Stimulated activated CD8-positive, alpha-beta memory T cell treated with anti-CD3 and anti-CD28 coated beads, Interleukin-4, amount 100 ng/mL, for 48 hours (primary cell): ENCODE measurements at regions not wholly inside any gene's neighbourhood (a gene's known extent, or its start where the extent isn't known, plus 50 kb on each side); places are given as distances from the start of the nearest gene placed in this dataset.
"Not testable (repeated sequence)": the region's sequence is repeated elsewhere in the genome, so short reads cannot be mapped to it uniquely, and the experiment has no call there.

Experiments
- DNase-seq: peaks from one replicate; pipeline ENCODE4 v3.0.0-alpha.2; 2020

DNA sequence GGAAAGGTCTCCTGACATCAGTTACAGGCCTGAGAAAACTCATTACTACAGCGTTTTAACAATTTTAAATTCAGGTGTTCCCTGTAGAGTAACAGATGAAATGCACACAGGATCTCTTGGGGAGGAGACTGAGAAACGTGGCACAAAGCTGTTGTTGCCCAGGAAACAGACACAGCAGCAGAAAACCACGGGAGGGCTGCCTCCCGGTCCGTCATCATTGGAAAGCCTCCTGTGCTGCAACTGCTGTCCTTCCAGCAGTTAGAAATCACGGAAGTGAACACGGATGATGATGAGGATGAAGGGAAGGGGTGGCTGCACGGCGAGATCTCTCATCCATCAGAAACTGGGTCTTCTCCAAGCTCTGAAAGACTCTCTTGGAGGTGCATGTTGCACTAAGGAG is 94.6 kb upstream of the RNF32 start:
- no peak for DNase-seq

DNA sequence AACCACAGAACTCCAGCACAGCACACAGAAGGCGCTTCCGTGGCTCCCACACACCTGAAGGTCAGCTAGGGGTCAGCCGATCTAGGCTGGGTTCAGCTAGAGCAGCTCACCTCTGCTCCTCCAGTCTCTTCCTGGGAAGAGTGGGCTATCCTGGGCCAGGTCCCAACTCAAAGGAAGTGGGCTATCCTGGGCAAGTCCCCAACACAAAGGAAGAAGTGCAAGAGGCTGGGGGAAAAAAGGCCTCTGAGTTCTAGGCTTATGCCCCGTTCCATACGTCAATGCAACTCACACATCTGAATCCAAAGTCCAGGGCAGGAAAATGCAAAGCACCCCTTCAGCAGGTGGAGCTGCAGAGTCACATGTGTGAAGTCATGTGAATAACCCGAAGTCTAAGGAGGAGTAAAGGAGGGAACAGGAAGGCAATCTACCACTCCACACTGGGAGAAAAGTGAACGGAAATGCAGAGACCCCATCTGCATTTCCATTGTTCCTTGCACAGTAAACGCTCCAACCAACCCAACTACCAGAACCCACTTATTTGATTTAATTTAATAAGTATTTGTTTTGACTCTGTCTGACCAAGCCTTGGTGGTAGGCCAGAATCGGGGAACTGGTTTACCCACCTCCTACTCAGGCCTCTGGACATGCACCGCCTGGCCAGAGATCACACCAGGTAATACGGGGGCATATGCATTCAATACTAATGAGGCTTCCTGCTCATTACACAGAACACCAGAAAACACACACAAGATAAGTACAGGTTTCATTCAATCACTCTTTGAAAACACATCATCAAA is 95.5 kb upstream of the RNF32 start:
- DNase-seq = no peak

DNA sequence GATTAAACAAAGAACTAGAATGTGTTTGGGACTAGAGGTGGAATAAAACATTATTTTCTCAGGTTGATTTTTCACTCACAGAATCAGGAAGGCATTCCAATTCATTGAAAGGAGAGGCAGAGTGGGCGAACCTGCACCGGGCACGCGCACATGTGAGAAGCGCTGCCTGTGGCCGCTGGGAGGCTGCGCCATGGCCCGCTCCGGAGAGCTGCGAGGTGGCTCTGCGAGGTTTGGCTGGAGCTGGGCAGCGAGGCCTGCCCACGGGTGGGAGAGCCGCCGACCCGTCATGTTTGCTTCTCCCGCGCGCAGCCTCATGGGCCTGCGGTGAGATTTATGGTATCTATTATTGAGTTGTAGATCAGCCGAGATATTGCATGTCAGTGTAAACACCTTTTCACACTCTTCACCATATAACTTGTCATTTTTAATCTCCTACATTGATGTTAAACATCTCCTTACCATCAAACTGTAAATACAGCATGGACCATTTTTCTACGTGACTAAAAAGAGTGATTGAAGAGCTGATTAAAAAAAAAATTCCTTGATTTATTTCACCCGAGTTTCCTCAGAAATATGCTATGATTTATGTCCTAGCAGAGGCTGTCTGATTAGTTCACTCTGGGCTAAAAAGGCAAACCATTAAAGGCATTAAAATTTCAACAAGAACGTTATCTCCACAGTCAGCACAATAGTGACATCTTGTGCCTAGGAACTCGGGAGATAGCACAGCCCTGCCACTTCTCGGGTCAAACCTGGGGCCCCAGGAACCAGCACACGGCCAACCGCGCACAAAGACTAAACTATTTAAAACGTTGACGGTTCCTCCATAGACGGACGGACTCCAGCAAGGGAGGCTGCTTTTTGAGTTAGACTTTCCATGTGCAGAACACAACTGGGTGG is 96.6 kb upstream of the RNF32 start:
- DNase-seq = no peak

DNA sequence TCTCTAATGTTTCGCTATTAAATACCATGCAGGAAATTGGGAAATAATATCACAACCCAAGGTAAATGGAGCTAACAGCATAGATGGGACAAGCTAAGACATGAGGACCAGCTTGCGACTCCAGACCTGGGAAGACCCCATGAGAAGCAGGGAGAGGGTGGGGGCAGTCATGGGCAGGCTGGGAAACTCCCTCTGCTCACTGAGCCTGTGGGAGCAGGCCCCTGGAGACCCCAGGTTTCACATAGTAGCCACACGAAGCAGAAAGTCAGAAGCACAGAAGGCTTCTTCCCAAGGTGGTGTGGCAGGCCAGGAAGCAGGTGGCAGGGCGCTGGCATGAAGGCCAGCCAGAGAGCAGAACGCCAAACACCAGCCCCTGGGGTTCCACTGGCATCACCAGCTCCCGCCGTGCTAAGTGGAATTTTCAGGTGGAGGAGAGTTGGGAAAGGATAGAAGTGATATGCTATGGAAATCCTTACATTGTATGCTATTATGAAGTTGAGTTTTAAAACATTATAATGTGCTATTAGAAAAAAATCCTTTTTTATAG is 99.9 kb upstream of the RNF32 start:
- DNase-seq = no peak

DNA sequence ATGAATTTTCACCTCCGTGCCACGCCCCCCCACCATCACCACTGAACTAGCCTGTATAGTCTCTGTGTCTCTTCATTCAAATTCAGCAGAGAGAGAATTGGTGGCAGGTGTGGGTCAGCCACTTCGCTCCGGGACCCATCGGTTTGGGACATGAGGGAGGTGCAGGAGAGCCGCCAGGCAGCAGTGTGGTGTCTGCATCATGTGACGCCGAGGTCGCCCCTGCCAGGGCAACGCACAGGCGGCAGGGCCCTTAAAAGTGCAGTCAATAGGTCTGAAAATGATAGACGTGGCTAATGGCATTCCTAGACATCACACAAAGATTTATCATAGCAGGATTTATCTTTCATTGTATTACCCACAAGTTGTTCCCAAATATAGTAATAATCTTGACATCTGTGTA is 100.6 kb upstream of the RNF32 start:
- no peak for DNase-seq

DNA sequence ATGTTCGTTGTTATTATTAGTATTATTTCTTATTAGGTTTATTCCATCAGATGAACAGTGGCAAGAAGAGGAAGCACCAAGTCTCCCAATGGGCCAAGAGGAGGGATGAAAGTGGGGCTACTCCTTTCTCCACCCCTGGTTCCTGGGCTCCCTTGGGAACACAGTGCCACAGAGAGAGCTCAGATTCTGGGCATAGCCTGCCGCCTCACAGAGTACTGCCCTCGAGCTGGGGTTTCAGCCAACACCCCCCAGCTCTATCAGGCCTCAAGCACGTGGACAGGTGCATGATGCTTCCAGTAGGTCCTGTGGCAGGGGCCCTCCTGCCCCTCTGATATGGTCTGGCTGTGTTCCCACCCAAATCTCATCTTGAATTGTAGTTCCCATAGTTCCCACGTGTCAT is 103.6 kb upstream of the RNF32 start:
- no peak for DNase-seq

DNA sequence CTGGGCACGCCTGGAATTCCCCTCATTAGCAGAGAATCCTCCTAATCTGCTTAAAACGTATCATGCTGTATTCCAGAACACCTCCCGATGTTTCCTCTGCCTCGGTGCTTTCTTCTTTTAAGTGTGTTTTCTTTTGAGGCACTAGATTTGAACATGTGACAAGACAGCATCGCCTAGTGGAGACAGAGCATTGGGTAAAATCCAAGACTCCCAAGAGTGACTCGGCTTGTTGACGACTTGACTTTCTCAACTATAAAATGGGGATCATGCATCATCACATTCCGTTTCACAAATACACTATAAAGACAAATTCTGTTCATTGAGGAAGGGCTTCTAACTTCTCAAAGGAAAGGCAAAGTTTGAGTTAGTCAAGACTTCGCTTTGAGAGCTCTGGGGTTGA is 105.6 kb upstream of the RNF32 start:
- DNase-seq = no peak

DNA sequence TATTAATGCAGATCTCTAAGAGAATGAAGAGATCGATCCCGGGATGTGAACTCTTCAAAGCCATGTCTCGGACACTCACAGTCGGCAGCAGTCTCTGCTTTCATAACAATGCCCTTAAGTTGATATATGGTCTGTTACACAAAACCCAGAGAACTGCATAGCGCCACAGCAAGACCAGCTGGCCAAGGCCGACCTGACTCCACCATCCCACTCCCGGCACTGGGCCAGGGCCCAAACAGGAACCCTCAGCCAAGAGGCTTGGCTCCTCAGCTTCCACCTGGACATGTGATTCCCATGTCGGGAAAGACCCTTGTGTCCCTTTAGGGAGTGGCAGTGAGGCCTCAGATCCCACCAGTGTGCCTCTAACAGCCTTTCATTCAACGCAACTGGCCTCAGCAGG is 106.6 kb upstream of the RNF32 start:
- DNase-seq = no peak

DNA sequence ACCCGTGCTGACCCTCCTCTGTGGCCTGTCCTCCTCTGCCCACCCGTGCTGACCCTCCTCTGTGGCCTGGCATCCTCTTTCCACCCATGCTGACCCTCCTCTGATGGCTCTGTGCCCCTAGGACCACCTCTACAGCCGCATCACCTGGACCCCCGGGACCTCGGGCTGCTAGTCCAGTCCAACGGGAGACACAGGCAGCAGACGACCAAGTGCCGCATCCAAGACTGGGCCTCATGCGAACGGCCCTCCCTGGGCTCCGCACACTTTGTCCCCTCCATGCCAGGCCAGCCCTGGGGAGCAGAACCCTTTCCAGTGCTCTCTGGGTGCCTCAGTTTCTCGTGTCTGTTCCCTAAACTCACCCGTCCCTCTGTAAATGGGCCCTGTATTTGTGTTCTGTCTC is 107.2 kb upstream of the RNF32 start:
- no peak for DNase-seq

DNA sequence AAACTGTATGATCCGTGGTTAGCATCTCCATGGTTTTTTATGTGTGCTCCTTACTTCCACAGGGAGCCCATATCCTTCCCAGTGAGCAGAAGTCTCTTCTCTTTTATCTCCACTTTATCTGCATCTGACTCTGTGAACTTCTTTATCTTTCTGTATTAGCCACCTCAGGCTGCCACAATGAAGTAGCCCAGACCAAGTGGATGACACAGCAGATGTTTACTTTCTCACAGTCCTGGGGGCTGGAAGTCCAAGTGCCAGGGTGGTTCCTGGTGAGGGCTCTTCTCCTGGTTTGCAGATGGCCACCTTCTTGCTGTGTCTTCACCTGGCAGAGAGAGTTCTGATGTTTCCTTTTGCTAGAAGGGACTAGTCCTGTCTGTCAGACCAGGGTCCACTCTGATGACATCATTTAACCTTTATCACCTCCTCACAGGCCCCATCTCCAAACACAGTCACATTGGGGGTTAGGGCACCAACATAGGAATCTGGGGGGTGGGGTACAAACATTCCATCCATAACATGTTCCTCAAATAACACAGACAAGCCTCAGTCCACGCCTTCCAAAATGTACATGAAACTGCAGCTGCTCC is 108.5 kb upstream of the RNF32 start:
- DNase-seq = no peak

DNA sequence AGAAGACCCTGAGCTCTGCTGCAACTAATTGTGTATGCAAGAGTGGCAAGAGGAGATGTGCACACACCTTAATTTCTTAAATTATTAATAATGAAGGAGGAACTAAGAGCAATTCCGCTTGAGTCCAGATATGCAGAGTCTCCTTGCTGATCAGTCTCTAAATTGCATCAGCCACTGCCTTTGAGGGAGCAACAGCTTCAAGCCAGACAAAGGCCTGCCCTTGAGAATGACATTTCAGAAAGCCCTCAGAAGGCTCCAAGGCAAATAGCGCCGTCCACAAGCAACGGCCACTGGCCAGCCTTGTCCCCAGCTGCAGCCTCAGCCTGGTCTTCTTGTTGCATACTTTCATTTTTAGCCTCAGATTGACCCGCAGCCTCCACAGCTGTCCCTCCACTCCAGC is 110.6 kb upstream of the RNF32 start:
- DNase-seq = no peak

DNA sequence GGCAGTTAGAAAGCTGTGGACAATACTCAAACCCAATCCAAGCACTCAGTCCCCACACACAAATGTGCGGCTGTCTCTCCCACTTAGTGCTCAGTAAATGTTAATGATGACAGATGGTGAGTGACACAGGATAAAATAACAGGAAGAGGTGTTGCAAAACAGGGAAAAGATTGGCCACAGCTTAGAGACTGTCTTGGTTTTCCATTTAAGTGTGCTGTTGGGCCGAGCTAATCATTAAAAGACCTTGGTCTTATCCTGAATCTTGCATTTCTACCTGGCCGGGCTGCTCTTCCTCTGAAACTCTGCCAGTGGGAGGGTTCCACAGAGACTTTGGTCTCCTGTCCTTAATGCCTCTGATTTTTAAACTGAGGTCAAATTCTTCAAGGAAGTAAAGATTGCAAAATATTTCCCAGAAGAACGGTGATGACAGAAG is 113.1 kb upstream of the RNF32 start:
- DNase-seq = no peak

DNA sequence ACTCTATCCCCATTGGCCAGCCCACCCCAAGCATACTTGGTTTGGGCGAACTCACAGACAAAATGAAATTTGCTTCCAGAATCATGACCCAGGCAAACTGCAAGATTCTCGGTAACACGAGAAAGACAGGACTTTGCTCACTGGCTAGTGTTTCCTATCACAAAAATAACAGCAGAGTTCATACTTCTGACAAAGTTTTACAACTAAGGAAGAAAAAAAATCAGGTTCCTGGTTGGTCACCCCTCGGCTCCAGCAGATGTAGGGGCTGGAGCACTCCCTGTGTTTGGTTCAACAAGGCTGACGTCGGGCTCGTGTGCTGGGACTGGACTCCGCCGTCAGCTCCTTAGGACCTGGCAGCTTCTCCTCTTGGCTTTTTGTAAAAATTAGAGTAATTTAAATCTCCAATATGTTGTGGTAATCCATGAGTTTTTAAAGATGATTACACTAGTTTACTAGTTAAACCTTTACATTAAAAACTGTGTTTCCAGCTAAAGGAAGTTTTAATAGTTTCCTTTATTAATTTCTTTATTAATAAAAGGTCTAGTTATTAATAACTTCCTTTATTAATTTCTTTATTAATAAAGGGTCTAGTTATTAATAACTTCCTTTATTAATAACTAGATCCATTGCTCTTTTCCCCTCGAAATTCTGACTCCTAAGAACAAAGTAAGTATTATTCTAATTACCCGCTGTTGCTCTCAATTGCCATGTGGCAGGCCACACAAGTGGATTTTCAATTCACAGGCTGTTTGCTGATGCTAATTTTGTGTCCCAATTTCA is 115.6 kb upstream of the RNF32 start:
- no peak for DNase-seq

DNA sequence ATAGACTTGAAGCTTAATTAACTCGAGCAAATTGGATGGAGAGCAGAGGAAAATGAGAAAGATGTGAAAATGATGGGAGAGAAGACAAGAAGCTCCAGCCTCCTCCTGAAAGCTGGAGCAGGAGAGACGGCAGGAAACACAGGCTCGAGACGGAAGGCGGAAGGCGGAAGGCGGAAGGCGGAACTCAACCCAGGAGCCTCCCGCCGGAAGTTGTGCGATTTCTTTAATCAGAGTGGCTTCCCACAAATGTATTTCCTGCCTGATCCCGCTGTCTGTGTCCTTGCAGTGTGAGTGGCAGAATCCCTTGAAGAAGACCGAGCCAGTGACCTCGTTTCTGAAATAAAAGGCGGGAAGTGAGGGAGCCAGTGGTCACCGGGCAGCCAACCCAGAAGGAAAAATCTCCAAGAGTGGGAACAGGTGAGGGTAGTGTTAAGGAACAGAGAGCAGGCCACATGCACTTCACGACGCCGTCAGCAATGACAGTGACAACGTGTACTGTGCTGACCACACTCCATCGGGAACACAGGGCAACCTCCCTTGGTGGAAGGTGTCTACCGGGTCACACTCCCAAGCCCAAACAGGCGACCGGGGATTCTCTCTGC is 117.0 kb upstream of the RNF32 start:
- DNase-seq = no peak

DNA sequence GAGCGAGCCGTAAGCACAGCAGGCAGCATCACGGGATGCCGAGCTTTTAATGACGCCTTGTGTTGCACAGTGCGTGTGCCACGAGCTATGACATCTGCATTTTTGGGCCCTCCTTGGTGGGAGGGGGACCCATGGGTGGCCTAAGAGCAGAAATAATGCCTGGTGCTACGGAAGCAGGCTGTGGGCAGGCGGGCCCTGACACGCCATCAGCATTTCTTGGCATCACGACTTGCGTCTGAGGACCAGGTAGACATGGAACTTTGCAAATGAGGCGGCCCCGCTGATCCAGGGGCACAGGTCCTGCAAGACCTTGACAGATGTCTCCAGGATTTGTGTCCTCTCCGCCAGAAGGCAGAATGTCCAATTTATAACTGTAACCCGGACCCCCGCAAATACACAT is 117.8 kb upstream of the RNF32 start:
- no peak for DNase-seq

DNA sequence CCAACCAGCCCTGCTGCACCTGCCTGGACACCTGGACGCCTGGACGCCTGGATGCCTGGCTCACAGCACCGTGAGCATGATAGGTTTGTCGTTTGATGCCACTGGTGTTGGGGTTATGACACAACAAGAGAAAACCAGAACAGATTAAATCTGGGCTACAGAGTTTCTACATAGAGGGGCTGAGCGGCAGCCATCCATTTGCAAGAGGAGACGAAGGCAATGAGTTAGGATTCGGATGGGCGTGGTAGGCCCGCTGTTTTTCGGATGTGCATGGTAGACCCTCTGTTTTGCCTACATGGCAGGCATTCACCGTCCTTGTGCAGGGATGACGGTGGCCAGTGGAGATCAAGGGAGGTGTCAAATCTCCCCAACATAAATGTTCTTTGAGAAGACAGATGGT is 121.5 kb upstream of the RNF32 start:
- DNase-seq = no peak

DNA sequence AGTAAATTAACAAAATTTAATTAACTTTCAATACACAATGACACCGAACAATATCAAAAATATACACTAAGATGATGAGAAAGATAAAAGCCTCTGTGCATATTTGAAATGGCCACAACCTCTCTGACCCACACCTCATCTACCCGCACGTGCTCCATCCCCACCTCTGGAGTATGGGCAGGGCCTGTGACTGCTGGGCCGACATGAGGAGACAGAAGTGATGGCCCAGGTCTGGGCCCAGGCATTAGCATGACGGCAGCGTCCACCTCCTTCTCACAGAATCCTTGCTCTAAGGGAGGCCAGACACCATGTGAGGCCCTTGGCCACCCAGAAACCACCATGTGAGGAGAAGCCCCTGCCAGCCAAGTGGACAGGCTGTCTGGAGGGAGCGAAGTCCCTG is 122.1 kb upstream of the RNF32 start:
- no peak for DNase-seq

DNA sequence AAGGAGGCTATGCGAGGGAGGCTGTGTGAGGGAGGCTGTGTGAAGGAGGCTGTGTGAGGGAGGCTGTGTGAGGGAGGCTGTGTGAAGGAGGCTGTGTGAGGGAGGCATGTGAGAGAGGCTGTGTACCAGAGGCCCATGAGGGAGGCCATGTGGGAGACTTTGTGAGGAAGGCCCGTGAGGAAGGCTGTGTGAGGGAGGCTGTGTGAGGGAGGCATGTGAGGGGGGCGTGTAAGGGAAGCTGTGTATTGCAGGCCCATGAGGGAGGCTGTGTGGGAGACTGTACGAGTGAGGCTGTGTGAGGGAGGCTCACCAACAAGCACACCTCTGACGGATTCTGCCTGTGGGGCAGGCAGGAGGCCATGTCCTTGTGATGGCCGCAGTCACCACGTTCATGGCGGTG is 122.7 kb upstream of the RNF32 start:
- DNase-seq = not testable (repeated sequence)

DNA sequence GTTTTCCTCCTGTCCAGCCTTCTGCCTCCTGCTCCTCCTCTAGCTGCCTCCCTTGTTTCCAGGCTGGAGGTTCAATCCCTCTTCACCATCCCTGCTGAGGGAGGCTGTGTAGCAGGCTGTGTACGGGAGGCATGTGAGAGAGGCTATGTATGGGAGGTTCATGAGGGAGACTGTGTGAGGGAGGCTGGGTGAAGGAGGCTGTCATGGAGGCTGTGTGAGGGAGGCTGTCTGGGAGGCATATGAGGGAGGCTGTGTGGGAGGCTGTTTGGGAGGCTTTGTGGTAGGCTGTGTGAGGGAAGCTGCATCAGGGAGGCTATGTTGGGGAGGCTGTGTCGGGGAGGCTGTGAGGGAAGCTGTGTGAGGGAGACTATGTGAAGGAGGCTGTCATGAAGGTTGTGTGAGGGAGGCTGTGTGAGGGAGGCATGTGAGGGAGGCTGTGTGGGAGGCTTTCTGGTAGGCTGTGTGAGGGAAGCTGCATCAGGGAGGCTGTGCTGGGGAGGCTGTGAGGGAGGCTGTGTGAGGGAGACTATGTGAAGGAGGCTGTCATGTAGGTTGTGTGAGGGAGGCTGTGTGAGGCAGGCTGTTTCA is 123.7 kb upstream of the RNF32 start:
- no peak for DNase-seq

DNA sequence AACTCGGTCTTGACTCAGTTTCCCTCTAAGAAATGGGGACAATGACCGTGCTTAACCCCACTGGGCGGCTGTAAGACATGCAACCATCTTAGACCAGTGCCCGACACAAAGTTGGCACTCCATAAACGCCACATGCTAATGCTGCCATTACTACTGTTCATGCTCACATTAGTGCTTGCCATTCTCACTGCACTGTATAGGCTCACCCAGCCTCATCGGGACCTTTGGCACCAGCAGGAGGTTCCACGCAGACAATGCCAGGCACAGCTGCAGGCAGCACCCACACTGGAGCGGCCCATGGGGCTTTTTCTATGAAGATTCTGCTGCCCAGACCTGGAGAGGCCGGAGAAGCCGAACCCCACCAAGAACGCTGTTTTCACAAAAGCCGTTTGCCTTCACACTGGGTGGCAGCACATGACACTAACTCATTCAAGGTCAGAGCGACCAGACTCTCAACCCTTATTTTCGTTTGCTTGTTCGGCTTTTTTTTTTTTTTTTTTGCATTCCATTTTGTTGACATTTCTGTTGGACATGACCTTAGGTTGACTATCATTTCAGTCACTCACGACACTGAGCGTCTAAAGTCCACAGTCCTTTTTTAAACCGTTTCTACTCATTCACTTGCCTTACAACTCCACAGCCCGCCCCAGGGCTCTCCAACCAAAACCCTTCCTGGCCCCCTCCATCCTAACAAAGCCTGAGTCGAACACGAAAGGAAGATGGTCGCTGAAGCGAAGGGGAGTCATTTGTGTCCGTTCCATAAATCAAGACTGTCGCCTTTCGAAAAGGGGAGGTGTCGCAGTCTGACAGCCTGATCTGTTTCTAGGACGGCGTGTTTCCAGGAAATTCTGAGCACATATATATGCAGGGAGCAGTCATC is 124.4 kb upstream of the RNF32 start:
- DNase-seq = no peak

DNA sequence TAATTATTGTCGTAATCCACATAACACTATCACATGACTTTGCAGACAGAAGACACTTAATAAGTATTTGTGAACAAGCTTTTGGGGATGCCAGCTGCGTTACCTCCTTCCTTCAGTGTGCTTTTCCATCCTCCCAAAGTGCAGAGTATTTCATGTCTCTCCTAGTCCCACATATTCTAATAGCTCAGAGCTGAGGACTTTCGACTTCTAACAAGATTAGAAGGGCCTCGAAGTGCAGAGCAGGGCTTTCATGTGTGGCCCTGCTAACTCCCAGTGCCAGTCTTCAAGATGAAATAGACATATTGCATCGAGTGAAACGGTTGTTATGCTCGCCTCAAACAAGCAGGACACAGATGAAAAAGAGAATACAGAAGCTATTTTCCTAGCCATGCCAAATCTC is 125.7 kb upstream of the RNF32 start:
- no peak for DNase-seq
